ENCODE measurements at regions not wholly inside any gene's neighbourhood (a gene's known extent, or its start where the extent isn't known, plus 50 kb on each side); places are given as distances from the start of the nearest gene placed in this dataset.

GRCh38 chr2:67839668-67840067, 223.1 kb downstream of the C1D start:
- TF ChIP-seq POLR2A (IDR thresholded peaks at IDR 0.05): no peak
- no peak for TF ChIP-seq CTCF (IDR thresholded peaks at IDR 0.05)

Measured in body of pancreas (tissue), 4 donors.